ENCODE measurements at regions not wholly inside any gene's neighbourhood (a gene's known extent, or its start where the extent isn't known, plus 50 kb on each side); places are given as distances from the start of the nearest gene placed in this dataset.
A peak's percentile ranks its signal among the peaks of the same experiment; 100 is the strongest.

DNA sequence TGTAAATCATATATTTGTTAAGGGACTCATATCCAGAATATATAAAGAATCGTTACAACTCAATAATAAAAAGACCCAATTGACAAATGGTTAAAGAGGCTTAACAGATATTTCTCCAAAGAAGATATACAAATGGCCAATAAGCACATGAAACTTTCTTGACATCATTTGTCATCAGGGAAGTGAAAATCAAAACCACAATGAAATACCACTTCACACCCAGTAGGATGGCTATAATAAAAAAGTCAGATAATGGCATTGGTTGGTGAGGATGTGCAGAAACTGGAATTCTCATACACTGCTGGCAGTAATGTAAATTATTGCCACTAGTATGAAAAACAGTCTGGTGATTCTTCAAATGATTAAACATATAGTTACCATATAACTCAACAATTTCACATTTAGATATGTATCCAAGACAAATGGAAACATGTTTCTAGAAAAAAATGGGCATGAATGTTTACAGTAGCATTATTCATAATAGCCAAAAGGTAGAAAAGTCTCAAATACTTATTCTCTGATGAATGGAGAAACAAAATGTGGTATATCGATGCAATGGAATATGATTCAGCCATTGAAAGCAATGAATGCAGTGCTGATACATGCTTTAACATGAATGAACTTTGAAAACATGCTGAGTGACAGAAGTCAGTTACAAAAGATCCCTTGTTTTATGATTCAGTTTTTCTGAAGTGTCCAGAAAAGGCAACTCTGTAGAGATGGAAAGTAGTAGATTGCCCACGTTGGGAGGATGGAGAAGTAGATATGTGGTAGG lies 304.6 kb upstream of the ZEB2 start:
- ATAC-seq = no peak
- TF ChIP-seq, protein P1, sequence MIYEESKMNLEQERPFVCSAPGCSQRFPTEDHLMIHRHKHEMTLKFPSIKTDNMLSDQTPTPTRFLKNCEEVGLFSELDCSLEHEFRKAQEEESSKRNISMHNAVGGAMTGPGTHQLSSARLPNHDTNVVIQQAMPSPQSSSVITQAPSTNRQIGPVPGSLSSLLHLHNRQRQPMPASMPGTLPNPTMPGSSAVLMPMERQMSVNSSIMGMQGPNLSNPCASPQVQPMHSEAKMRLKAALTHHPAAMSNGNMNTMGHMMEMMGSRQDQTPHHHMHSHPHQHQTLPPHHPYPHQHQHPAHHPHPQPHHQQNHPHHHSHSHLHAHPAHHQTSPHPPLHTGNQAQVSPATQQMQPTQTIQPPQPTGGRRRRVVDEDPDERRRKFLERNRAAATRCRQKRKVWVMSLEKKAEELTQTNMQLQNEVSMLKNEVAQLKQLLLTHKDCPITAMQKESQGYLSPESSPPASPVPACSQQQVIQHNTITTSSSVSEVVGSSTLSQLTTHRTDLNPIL (CRISPR knock-in tag; IDR thresholded peaks at IDR 0.05; ENCODE audit: low read depth) = no peak
- TF ChIP-seq ZNF8 (CRISPR knock-in tag; IDR thresholded peaks at IDR 0.05) = no peak
- no peak for TF ChIP-seq ARNTL (CRISPR knock-in tag; IDR thresholded peaks at IDR 0.05; ENCODE audit: borderline replicate concordance, low read depth)

DNA sequence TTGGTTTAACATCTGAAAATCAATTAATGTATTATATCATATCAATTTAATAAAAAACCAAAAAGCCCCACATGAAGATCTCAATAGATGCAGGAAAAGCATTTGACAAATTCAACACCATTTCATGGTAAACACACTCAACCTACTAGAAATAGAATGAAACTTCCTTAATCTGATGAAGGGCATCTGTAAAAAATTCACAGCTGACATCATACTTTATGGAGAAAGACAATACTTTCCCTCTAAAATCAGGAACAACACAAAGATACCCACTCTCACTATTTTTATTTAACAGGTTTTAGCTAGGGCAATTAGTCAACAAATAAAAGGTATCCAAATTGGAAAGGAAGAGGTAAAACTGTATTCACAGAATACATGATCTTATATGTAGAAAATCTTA lies 303.0 kb upstream of the ZEB2 start:
- ATAC-seq = no peak

DNA sequence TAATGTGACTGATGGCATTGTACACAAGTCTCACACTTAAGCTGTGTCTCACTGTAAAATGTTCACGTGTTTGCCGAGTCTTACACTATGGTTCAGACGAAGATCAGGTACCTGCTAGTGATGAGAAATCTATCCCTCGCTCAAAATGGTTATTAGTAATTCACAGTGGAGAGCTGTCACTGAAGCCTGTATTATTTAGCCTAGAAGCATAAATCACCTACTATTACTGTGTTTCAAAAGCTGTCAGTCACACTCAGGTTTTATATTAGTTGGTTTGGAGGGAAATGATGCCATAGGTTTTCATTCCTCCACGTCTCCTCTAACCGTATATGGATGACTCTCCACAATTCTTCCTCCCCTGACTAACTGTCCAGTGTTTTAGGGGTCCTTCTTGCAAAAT lies 292.4 kb upstream of the ZEB2 start:
- ATAC-seq = no peak
- TF ChIP-seq, protein P2, sequence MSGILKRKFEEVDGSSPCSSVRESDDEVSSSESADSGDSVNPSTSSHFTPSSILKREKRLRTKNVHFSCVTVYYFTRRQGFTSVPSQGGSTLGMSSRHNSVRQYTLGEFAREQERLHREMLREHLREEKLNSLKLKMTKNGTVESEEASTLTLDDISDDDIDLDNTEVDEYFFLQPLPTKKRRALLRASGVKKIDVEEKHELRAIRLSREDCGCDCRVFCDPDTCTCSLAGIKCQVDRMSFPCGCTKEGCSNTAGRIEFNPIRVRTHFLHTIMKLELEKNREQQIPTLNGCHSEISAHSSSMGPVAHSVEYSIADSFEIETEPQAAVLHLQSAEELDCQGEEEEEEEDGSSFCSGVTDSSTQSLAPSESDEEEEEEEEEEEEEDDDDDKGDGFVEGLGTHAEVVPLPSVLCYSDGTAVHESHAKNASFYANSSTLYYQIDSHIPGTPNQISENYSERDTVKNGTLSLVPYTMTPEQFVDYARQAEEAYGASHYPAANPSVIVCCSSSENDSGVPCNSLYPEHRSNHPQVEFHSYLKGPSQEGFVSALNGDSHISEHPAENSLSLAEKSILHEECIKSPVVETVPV (CRISPR knock-in tag; IDR thresholded peaks at IDR 0.05) = no peak

More for the DNA sequence above, 303.0 kb upstream of the ZEB2 start:
- TF ChIP-seq TCF4 (CRISPR knock-in tag; IDR thresholded peaks at IDR 0.05; ENCODE audit: borderline replicate concordance) = no peak
- TF ChIP-seq TOX (CRISPR knock-in tag; IDR thresholded peaks at IDR 0.05; ENCODE audit: borderline replicate concordance) = no peak
- TF ChIP-seq CSDC2 (CRISPR knock-in tag; IDR thresholded peaks at IDR 0.05) = no peak
- no peak for TF ChIP-seq ESRRG (CRISPR knock-in tag; IDR thresholded peaks at IDR 0.05)
- no peak for TF ChIP-seq BACH2 (CRISPR knock-in tag; IDR thresholded peaks at IDR 0.05; ENCODE audit: borderline replicate concordance)
- no peak for TF ChIP-seq RARB (CRISPR knock-in tag; IDR thresholded peaks at IDR 0.05)
- no peak for TF ChIP-seq OSR1 (CRISPR knock-in tag; IDR thresholded peaks at IDR 0.05)
- TF ChIP-seq ZC3H10 (CRISPR knock-in tag; IDR thresholded peaks at IDR 0.05) = no peak

DNA sequence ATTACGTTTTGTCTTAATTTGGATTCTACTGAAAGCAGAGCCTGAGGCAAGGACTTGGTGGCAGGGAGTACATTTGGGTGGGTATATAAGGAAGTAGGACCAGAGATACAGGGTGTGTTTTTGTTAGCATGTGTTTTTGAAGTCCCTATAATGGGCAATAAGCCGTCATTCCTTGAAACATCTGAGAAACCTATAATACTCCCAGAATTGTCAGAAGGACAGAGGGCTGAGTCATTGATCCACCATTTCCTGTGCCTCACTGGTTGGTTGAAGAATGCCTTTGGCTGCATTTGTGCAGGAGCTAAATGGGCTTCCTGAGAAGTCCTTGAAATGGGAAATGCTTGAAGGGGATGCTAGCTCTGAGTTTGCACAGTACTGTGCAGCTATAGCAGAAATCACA lies 281.8 kb upstream of the ZEB2 start:
- TF ChIP-seq, protein P3, sequence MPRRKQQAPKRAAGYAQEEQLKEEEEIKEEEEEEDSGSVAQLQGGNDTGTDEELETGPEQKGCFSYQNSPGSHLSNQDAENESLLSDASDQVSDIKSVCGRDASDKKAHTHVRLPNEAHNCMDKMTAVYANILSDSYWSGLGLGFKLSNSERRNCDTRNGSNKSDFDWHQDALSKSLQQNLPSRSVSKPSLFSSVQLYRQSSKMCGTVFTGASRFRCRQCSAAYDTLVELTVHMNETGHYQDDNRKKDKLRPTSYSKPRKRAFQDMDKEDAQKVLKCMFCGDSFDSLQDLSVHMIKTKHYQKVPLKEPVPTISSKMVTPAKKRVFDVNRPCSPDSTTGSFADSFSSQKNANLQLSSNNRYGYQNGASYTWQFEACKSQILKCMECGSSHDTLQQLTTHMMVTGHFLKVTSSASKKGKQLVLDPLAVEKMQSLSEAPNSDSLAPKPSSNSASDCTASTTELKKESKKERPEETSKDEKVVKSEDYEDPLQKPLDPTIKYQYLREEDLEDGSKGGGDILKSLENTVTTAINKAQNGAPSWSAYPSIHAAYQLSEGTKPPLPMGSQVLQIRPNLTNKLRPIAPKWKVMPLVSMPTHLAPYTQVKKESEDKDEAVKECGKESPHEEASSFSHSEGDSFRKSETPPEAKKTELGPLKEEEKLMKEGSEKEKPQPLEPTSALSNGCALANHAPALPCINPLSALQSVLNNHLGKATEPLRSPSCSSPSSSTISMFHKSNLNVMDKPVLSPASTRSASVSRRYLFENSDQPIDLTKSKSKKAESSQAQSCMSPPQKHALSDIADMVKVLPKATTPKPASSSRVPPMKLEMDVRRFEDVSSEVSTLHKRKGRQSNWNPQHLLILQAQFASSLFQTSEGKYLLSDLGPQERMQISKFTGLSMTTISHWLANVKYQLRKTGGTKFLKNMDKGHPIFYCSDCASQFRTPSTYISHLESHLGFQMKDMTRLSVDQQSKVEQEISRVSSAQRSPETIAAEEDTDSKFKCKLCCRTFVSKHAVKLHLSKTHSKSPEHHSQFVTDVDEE (CRISPR knock-in tag; IDR thresholded peaks at IDR 0.05) = no peak
- TF ChIP-seq ZFP30 (CRISPR knock-in tag; IDR thresholded peaks at IDR 0.05) (no peak), BACH2 (CRISPR knock-in tag; IDR thresholded peaks at IDR 0.05; ENCODE audit: borderline replicate concordance) (no peak), ISL1 (CRISPR knock-in tag; IDR thresholded peaks at IDR 0.05) (no peak), ARNTL (CRISPR knock-in tag; IDR thresholded peaks at IDR 0.05; ENCODE audit: borderline replicate concordance, low read depth) (no peak), OSR1 (CRISPR knock-in tag; IDR thresholded peaks at IDR 0.05) (no peak), ZFP3 (CRISPR knock-in tag; IDR thresholded peaks at IDR 0.05) (no peak), ZC3H10 (CRISPR knock-in tag; IDR thresholded peaks at IDR 0.05) (no peak), TOX (CRISPR knock-in tag; IDR thresholded peaks at IDR 0.05; ENCODE audit: borderline replicate concordance) (no peak)
- ATAC-seq = peak; percentile 87

DNA sequence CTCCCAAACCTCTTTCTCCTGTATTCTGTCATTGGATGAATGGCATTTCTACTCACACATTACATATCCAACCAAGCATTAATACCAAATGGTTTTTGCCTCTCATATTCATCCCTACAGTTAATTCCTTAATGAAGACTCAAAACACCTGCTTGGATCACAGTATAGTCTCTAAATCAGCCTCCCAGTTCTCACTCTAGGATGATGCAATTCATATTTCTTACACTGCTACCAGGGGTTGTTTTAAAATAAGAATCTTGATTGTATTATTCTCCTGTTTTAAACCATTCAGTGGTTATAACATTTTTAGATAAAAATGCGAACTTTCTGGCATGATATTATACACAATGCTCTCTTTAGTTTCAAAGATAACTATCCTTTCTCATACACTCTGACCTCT lies 281.4 kb upstream of the ZEB2 start:
- TF ChIP-seq ISL1 (CRISPR knock-in tag; IDR thresholded peaks at IDR 0.05) (no peak), ZNF70 (CRISPR knock-in tag; IDR thresholded peaks at IDR 0.05) (no peak), ZFP3 (CRISPR knock-in tag; IDR thresholded peaks at IDR 0.05) (no peak), ARNTL (CRISPR knock-in tag; IDR thresholded peaks at IDR 0.05; ENCODE audit: borderline replicate concordance, low read depth) (no peak), GLIS3 (CRISPR knock-in tag; IDR thresholded peaks at IDR 0.05) (no peak), SNAI2 (CRISPR knock-in tag; IDR thresholded peaks at IDR 0.05) (no peak), RARB (CRISPR knock-in tag; IDR thresholded peaks at IDR 0.05) (no peak), TOX (CRISPR knock-in tag; IDR thresholded peaks at IDR 0.05; ENCODE audit: borderline replicate concordance) (no peak), CSDC2 (CRISPR knock-in tag; IDR thresholded peaks at IDR 0.05) (no peak)
- TF ChIP-seq, protein P1 (CRISPR knock-in tag; IDR thresholded peaks at IDR 0.05; ENCODE audit: low read depth) = no peak
- TF ChIP-seq, protein P4, sequence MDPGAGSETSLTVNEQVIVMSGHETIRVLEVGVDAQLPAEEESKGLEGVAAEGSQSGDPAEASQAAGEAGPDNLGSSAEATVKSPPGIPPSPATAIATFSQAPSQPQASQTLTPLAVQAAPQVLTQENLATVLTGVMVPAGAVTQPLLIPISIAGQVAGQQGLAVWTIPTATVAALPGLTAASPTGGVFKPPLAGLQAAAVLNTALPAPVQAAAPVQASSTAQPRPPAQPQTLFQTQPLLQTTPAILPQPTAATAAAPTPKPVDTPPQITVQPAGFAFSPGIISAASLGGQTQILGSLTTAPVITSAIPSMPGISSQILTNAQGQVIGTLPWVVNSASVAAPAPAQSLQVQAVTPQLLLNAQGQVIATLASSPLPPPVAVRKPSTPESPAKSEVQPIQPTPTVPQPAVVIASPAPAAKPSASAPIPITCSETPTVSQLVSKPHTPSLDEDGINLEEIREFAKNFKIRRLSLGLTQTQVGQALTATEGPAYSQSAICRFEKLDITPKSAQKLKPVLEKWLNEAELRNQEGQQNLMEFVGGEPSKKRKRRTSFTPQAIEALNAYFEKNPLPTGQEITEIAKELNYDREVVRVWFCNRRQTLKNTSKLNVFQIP (CRISPR knock-in tag; IDR thresholded peaks at IDR 0.05; ENCODE audit: borderline replicate concordance, low read depth) = no peak
- TF ChIP-seq, protein P2 (CRISPR knock-in tag; IDR thresholded peaks at IDR 0.05) = no peak
- no peak for ATAC-seq
